ENCODE measurements at regions not wholly inside any gene's neighbourhood (a gene's known extent, or its start where the extent isn't known, plus 50 kb on each side); places are given as distances from the start of the nearest gene placed in this dataset.
"Not testable (repeated sequence)": the region's sequence is repeated elsewhere in the genome, so short reads cannot be mapped to it uniquely, and the experiment has no call there.

- Mint-ChIP-seq H3K9me3 (no peaks in the 10 kb centered on the region), H3K4me3 (no peak overlapping the region), H3K36me3 (ENCODE audit: low read depth) (no peaks in the 10 kb centered on the region), H3K27me3 (no peaks in the 10 kb centered on the region), H3K4me1 (no peaks in the 10 kb centered on the region), H3K27ac (no peak overlapping the region)
- no peak for DNase-seq
- POLR2A ChIA-PET, result no interaction called here
- CTCF ChIA-PET, result no interaction called here
These were observed 374.0 kb upstream of the NOX3 start for GRCh38 chr6:155829646-155830045.

GRCh38 chr6:155828989-155829388, 373.4 kb upstream of the NOX3 start:
- H3K27ac Mint-ChIP-seq, result no peak overlapping the region
- no peaks in the 10 kb centered on the region for H3K9me3 Mint-ChIP-seq
- ChIA-PET CTCF (no interaction called here), POLR2A (no interaction called here)
- H3K4me1 Mint-ChIP-seq, result no peaks in the 10 kb centered on the region
- no peaks in the 10 kb centered on the region for H3K27me3 Mint-ChIP-seq
- H3K4me3 Mint-ChIP-seq, result no peak overlapping the region
- no peaks in the 10 kb centered on the region for H3K36me3 Mint-ChIP-seq (ENCODE audit: low read depth)
- no peak for DNase-seq

- Mint-ChIP-seq H3K9me3 (peaks cover 4% of the 10 kb centered on the region), H3K27me3 (no peaks in the 10 kb centered on the region), H3K36me3 (ENCODE audit: low read depth) (no peaks in the 10 kb centered on the region), H3K27ac (no peak overlapping the region), H3K4me3 (no peak overlapping the region), H3K4me1 (no peaks in the 10 kb centered on the region)
- no peak for DNase-seq
- ChIA-PET CTCF (no interaction called here), POLR2A (no interaction called here)
These were observed 363.1 kb upstream of the NOX3 start for GRCh38 chr6:155818698-155819097.

- H3K9me3 Mint-ChIP-seq, result peaks cover 5% of the 10 kb centered on the region
These were observed 357.9 kb upstream of the NOX3 start for GRCh38 chr6:155813548-155813947.

GRCh38 chr6:155807243-155807642, 351.6 kb upstream of the NOX3 start:
- no peaks in the 10 kb centered on the region for H3K27me3 Mint-ChIP-seq
- ChIA-PET CTCF (no interaction called here), POLR2A (no interaction called here)
- no peaks in the 10 kb centered on the region for H3K36me3 Mint-ChIP-seq (ENCODE audit: low read depth)
- no peak for DNase-seq
- no peak overlapping the region for H3K27ac Mint-ChIP-seq
- peaks cover 2% of the 10 kb centered on the region for H3K9me3 Mint-ChIP-seq
- H3K4me1 Mint-ChIP-seq, result no peaks in the 10 kb centered on the region
- no peak overlapping the region for H3K4me3 Mint-ChIP-seq

More at GRCh38 chr6:155813548-155813947, 357.9 kb upstream of the NOX3 start:
- no peaks in the 10 kb centered on the region for H3K4me1 Mint-ChIP-seq
- CTCF ChIA-PET, result no interaction called here
- H3K27ac Mint-ChIP-seq, result no peak overlapping the region
- H3K4me3 Mint-ChIP-seq, result no peak overlapping the region
- no peak for DNase-seq
- H3K36me3 Mint-ChIP-seq (ENCODE audit: low read depth), result no peaks in the 10 kb centered on the region
- POLR2A ChIA-PET, result no interaction called here
- no peaks in the 10 kb centered on the region for H3K27me3 Mint-ChIP-seq

GRCh38 chr6:155801046-155801445, 345.4 kb upstream of the NOX3 start:
- Mint-ChIP-seq H3K4me1 (no peaks in the 10 kb centered on the region), H3K9me3 (no peaks in the 10 kb centered on the region)

GRCh38 chr6:155798876-155799275, 343.2 kb upstream of the NOX3 start:
- DNase-seq; CTCF ChIA-PET; H3K36me3 Mint-ChIP-seq (ENCODE audit: low read depth); H3K4me3 Mint-ChIP-seq; H3K27me3 Mint-ChIP-seq; H3K27ac Mint-ChIP-seq; H3K9me3 Mint-ChIP-seq; POLR2A ChIA-PET; H3K4me1 Mint-ChIP-seq: not testable (repeated sequence)

More at GRCh38 chr6:155801046-155801445, 345.4 kb upstream of the NOX3 start:
- Mint-ChIP-seq H3K36me3 (ENCODE audit: low read depth) (no peaks in the 10 kb centered on the region), H3K27ac (no peak overlapping the region), H3K27me3 (no peaks in the 10 kb centered on the region), H3K4me3 (no peak overlapping the region)
- CTCF ChIA-PET, result no interaction called here
- POLR2A ChIA-PET, result no interaction called here
- no peak for DNase-seq

- Mint-ChIP-seq H3K4me1 (no peaks in the 10 kb centered on the region), H3K36me3 (ENCODE audit: low read depth) (no peaks in the 10 kb centered on the region), H3K27ac (no peak overlapping the region), H3K4me3 (no peak overlapping the region), H3K27me3 (no peaks in the 10 kb centered on the region), H3K9me3 (no peaks in the 10 kb centered on the region)
- ChIA-PET CTCF (no interaction called here), POLR2A (no interaction called here)
- DNase-seq, result no peak
These were observed 339.6 kb upstream of the NOX3 start for GRCh38 chr6:155795173-155795796.

- Mint-ChIP-seq H3K36me3 (ENCODE audit: low read depth) (no peaks in the 10 kb centered on the region), H3K9me3 (no peaks in the 10 kb centered on the region), H3K27me3 (no peaks in the 10 kb centered on the region), H3K27ac (no peak overlapping the region), H3K4me3 (no peak overlapping the region), H3K4me1 (no peaks in the 10 kb centered on the region)
- ChIA-PET POLR2A (no interaction called here), CTCF (no interaction called here)
- no peak for DNase-seq
These were observed 336.3 kb upstream of the NOX3 start for GRCh38 chr6:155791891-155792290.

GRCh38 chr6:155791186-155791585, 335.5 kb upstream of the NOX3 start:
- no peaks in the 10 kb centered on the region for H3K9me3 Mint-ChIP-seq
- POLR2A ChIA-PET, result no interaction called here
- CTCF ChIA-PET, result no interaction called here

GRCh38 chr6:155787168-155787567, 331.5 kb upstream of the NOX3 start:
- Mint-ChIP-seq H3K27me3 (no peaks in the 10 kb centered on the region), H3K27ac (no peak overlapping the region), H3K36me3 (ENCODE audit: low read depth) (no peaks in the 10 kb centered on the region), H3K9me3 (no peaks in the 10 kb centered on the region), H3K4me1 (no peaks in the 10 kb centered on the region), H3K4me3 (no peak overlapping the region)
- DNase-seq, result no peak
- CTCF ChIA-PET, result no interaction called here
- POLR2A ChIA-PET, result no interaction called here

More at GRCh38 chr6:155791186-155791585, 335.5 kb upstream of the NOX3 start:
- no peak for DNase-seq
- Mint-ChIP-seq H3K4me1 (no peaks in the 10 kb centered on the region), H3K27me3 (no peaks in the 10 kb centered on the region), H3K36me3 (ENCODE audit: low read depth) (no peaks in the 10 kb centered on the region), H3K27ac (no peak overlapping the region), H3K4me3 (no peak overlapping the region)

GRCh38 chr6:155786528-155786927, 330.9 kb upstream of the NOX3 start:
- H3K36me3 Mint-ChIP-seq (ENCODE audit: low read depth), result no peaks in the 10 kb centered on the region
- POLR2A ChIA-PET, result no interaction called here
- no peak for DNase-seq
- H3K4me1 Mint-ChIP-seq, result no peaks in the 10 kb centered on the region
- no peak overlapping the region for H3K4me3 Mint-ChIP-seq
- H3K9me3 Mint-ChIP-seq, result no peaks in the 10 kb centered on the region
- H3K27ac Mint-ChIP-seq, result no peak overlapping the region
- CTCF ChIA-PET, result no interaction called here
- H3K27me3 Mint-ChIP-seq, result no peaks in the 10 kb centered on the region

GRCh38 chr6:155782739-155783459, 327.3 kb upstream of the NOX3 start:
- no peaks in the 10 kb centered on the region for H3K36me3 Mint-ChIP-seq (ENCODE audit: low read depth)
- CTCF ChIA-PET, result no interaction called here
- DNase-seq, result no peak
- no peaks in the 10 kb centered on the region for H3K27me3 Mint-ChIP-seq
- H3K27ac Mint-ChIP-seq, result no peak overlapping the region
- POLR2A ChIA-PET, result no interaction called here
- H3K4me1 Mint-ChIP-seq, result no peaks in the 10 kb centered on the region
- H3K9me3 Mint-ChIP-seq, result no peaks in the 10 kb centered on the region
- H3K4me3 Mint-ChIP-seq, result no peak overlapping the region

- Mint-ChIP-seq H3K36me3 (ENCODE audit: low read depth) (no peaks in the 10 kb centered on the region), H3K4me1 (no peaks in the 10 kb centered on the region), H3K9me3 (no peaks in the 10 kb centered on the region), H3K27me3 (no peaks in the 10 kb centered on the region), H3K27ac (no peak overlapping the region), H3K4me3 (no peak overlapping the region)
- ChIA-PET CTCF (no interaction called here), POLR2A (no interaction called here)
- no peak for DNase-seq
These were observed 326.7 kb upstream of the NOX3 start for GRCh38 chr6:155782320-155782731.

Data from activated CD4-positive, alpha-beta memory T cell treated with anti-CD3 and anti-CD28 coated beads, Interleukin-2, amount 10 ng/mL, durations not matched to agents 7 days and 5 days (primary cell).